ENCODE measurements at regions not wholly inside any gene's neighbourhood (a gene's known extent, or its start where the extent isn't known, plus 50 kb on each side); places are given as distances from the start of the nearest gene placed in this dataset.
A peak's percentile ranks its signal among the peaks of the same experiment; 100 is the strongest.
"Not testable (repeated sequence)": the region's sequence is repeated elsewhere in the genome, so short reads cannot be mapped to it uniquely, and the experiment has no call there.

GRCh38 chr9:96156171-96156974 is 145.6 kb downstream of the HSD17B3 start:
- no peak for DNase-seq (ENCODE audit: low read depth in 2 of 2)

- no peak for DNase-seq (ENCODE audit: low read depth in 2 of 2)
Observed at GRCh38 chr9:96154081-96154480, 147.9 kb downstream of the HSD17B3 start.

GRCh38 chr9:96152550-96152949 is 149.4 kb downstream of the HSD17B3 start:
- DNase-seq (ENCODE audit: low read depth in 2 of 2): no peak

GRCh38 chr9:96150324-96151227 is 151.4 kb downstream of the HSD17B3 start:
- DNase-seq (ENCODE audit: low read depth in 2 of 2): peak; percentile 8 to 22

- DNase-seq (ENCODE audit: low read depth in 2 of 2): no peak
Observed at GRCh38 chr9:96149533-96150280, 152.3 kb downstream of the HSD17B3 start.

GRCh38 chr9:96148634-96149532 is 153.1 kb downstream of the HSD17B3 start:
- no peak for DNase-seq (ENCODE audit: low read depth in 2 of 2)

- not testable (repeated sequence) for DNase-seq (ENCODE audit: low read depth in 2 of 2)
Observed at GRCh38 chr9:96147029-96147428, 154.9 kb downstream of the HSD17B3 start.

GRCh38 chr9:96141666-96142065 is 160.3 kb downstream of the HSD17B3 start:
- DNase-seq (ENCODE audit: low read depth in 2 of 2): no peak

- DNase-seq (ENCODE audit: low read depth in 2 of 2): no peak
Observed at GRCh38 chr9:96141128-96141474, 160.9 kb downstream of the HSD17B3 start.

GRCh38 chr9:96140296-96141127 is 161.5 kb downstream of the HSD17B3 start:
- no peak for DNase-seq (ENCODE audit: low read depth in 2 of 2)

GRCh38 chr9:96139592-96140295 is 162.2 kb downstream of the HSD17B3 start:
- DNase-seq (ENCODE audit: low read depth in 2 of 2): no peak

- DNase-seq (ENCODE audit: low read depth in 2 of 2): no peak
Observed at GRCh38 chr9:96138616-96139015, 163.4 kb downstream of the HSD17B3 start.

- no peak for DNase-seq (ENCODE audit: low read depth in 2 of 2)
Observed at GRCh38 chr9:96137671-96138429, 164.1 kb downstream of the HSD17B3 start.

- DNase-seq (ENCODE audit: low read depth in 2 of 2): no peak
Observed at GRCh38 chr9:96136992-96137670, 164.8 kb downstream of the HSD17B3 start.

- DNase-seq (ENCODE audit: low read depth in 2 of 2): no peak
Observed at GRCh38 chr9:96135753-96136290, 166.2 kb downstream of the HSD17B3 start.

- no peak for DNase-seq (ENCODE audit: low read depth in 2 of 2)
Observed at GRCh38 chr9:96135076-96135752, 166.8 kb downstream of the HSD17B3 start.

GRCh38 chr9:96133321-96134021 is 168.5 kb downstream of the HSD17B3 start:
- DNase-seq (ENCODE audit: low read depth in 2 of 2): no peak
